Erythroblast (primary cell): ENCODE measurements at regions not wholly inside any gene's neighbourhood (a gene's known extent, or its start where the extent isn't known, plus 50 kb on each side); places are given as distances from the start of the nearest gene placed in this dataset.

ENCODE experiments used
- GATA1 ChIP-seq: IDR thresholded peaks from 2 replicates; pipeline ENCODE4 v1.6.1; 2011; ENCODE audit warnings: low read depth, mild to moderate bottlenecking, control low read depth, low read length, moderate library complexity
- POLR2A ChIP-seq: IDR thresholded peaks from 2 replicates; pipeline ENCODE4 v1.6.1; 2011; ENCODE audit warnings: mild to moderate bottlenecking, low read length

GRCh38 chr3:167884481-167884880 lies 149.0 kb downstream of the SERPINI1 start:
- TF ChIP-seq POLR2A (no peak), GATA1 (no peak)
